ENCODE measurements at regions not wholly inside any gene's neighbourhood (a gene's known extent, or its start where the extent isn't known, plus 50 kb on each side); places are given as distances from the start of the nearest gene placed in this dataset.

- no peak for DNase-seq (ENCODE audit: low spot score)
Measured at GRCh38 chr7:41294556-41295454, 408.1 kb downstream of the INHBA start.

- DNase-seq (ENCODE audit: low spot score): no peak
Measured at GRCh38 chr7:41292487-41292886, 410.4 kb downstream of the INHBA start.

GRCh38 chr7:41287559-41288335 is 415.1 kb downstream of the INHBA start:
- DNase-seq (ENCODE audit: low spot score): no peak

GRCh38 chr7:41280491-41280890 is 422.4 kb downstream of the INHBA start:
- no peak for DNase-seq (ENCODE audit: low spot score)

- no peak for DNase-seq (ENCODE audit: low spot score)
Measured at GRCh38 chr7:41277561-41277960, 425.3 kb downstream of the INHBA start.

- DNase-seq (ENCODE audit: low spot score): no peak
Measured at GRCh38 chr7:41275255-41275654, 427.6 kb downstream of the INHBA start.

GRCh38 chr7:41274179-41274578 is 428.7 kb downstream of the INHBA start:
- no peak for DNase-seq (ENCODE audit: low spot score)

GRCh38 chr7:41272664-41273063 is 430.2 kb downstream of the INHBA start:
- DNase-seq (ENCODE audit: low spot score): no peak

- no peak for DNase-seq (ENCODE audit: low spot score)
Measured at GRCh38 chr7:41268878-41269277, 434.0 kb downstream of the INHBA start.

- no peak for DNase-seq (ENCODE audit: low spot score)
Measured at GRCh38 chr7:41261080-41261479, 441.8 kb downstream of the INHBA start.

- DNase-seq (ENCODE audit: low spot score): no peak
Measured at GRCh38 chr7:41257660-41258059, 445.2 kb downstream of the INHBA start.

GRCh38 chr7:41256186-41256945 is 446.5 kb downstream of the INHBA start:
- DNase-seq (ENCODE audit: low spot score): peak; percentile 36

GRCh38 chr7:41255716-41256115 is 447.2 kb downstream of the INHBA start:
- DNase-seq (ENCODE audit: low spot score): no peak

- DNase-seq (ENCODE audit: low spot score): no peak
Measured at GRCh38 chr7:41255113-41255512, 447.8 kb downstream of the INHBA start.

GRCh38 chr7:41252957-41253356 is 449.9 kb downstream of the INHBA start:
- DNase-seq (ENCODE audit: low spot score): no peak

- DNase-seq (ENCODE audit: low spot score): no peak
Measured at GRCh38 chr7:41252551-41252950, 450.3 kb downstream of the INHBA start.

GRCh38 chr7:41247143-41247865 is 455.6 kb downstream of the INHBA start:
- DNase-seq (ENCODE audit: low spot score): no peak

GRCh38 chr7:41245916-41246315 is 457.0 kb downstream of the INHBA start:
- DNase-seq (ENCODE audit: low spot score): no peak

GRCh38 chr7:41244246-41244645 is 458.6 kb downstream of the INHBA start:
- DNase-seq (ENCODE audit: low spot score): no peak

GRCh38 chr7:41241641-41242040 is 461.2 kb downstream of the INHBA start:
- no peak for DNase-seq (ENCODE audit: low spot score)

- no peak for DNase-seq (ENCODE audit: low spot score)
Measured at GRCh38 chr7:41239596-41239995, 463.3 kb downstream of the INHBA start.

GRCh38 chr7:41238851-41239331 is 464.0 kb downstream of the INHBA start:
- peak; percentile 18 for DNase-seq (ENCODE audit: low spot score)

Measured in AG20443 (cell line).